Muscle of leg (tissue), 3 donors: ENCODE measurements at regions not wholly inside any gene's neighbourhood (a gene's known extent, or its start where the extent isn't known, plus 50 kb on each side); places are given as distances from the start of the nearest gene placed in this dataset.

ENCODE experiments used
- DNase-seq: peaks from one replicate; pipeline ENCODE4 v3.0.0; 2013
- H3K27ac ChIP-seq: one replicate; pipeline ENCODE4 v1.5.1; 2013; ENCODE audit warnings: mild to moderate bottlenecking, low read length, control low read depth
- H3K27me3 ChIP-seq: one replicate; pipeline ENCODE4 v1.6.1; 2013; ENCODE audit warnings: low read length; ENCODE audit not compliant: control insufficient read depth, insufficient read depth
- H3K36me3 ChIP-seq: one replicate; pipeline ENCODE4 v1.6.1; 2013; ENCODE audit warnings: low read length; ENCODE audit not compliant: control insufficient read depth, insufficient read depth
- H3K4me1 ChIP-seq: one replicate; pipeline ENCODE4 v1.6.1; 2013; ENCODE audit warnings: low read length; ENCODE audit not compliant: control insufficient read depth, insufficient read depth
- H3K4me3 ChIP-seq: one replicate; pipeline ENCODE4 v1.5.1; 2013; ENCODE audit warnings: low read length, control low read depth
- H3K9me3 ChIP-seq: replicated peaks from 2 replicates; pipeline ENCODE4 v1.6.1; 2013; ENCODE audit warnings: low read depth, low read length; ENCODE audit not compliant: control insufficient read depth
- WGBS: methylation state at CpG from one replicate; pipeline ENCODE4 v1.1.5; 2013; ENCODE audit warnings: missing lambda C conversion rate; ENCODE audit not compliant: insufficient coverage; 5-methylcytosine and 5-hydroxymethylcytosine counted together

- no peaks in the 10 kb centered on the region for H3K27me3 ChIP-seq
- no peak overlapping the region for H3K27ac ChIP-seq
- H3K4me3 ChIP-seq = no peak overlapping the region
- no peaks in the 10 kb centered on the region for H3K36me3 ChIP-seq
- H3K9me3 ChIP-seq = no peaks in the 10 kb centered on the region
- no peaks in the 10 kb centered on the region for H3K4me1 ChIP-seq
- 88% methylated on average over 2 of the region's 3 CpGs for WGBS
- DNase-seq = no peak
Observed at GRCh38 chr2:139177041-139177440, 396.9 kb upstream of the NXPH2 start.

- H3K27ac ChIP-seq = no peak overlapping the region
- no peak for DNase-seq
- no peaks in the 10 kb centered on the region for H3K9me3 ChIP-seq
- H3K36me3 ChIP-seq = no peaks in the 10 kb centered on the region
- no CpG with 5 or more reads among the region's 3 CpGs for WGBS
- H3K4me1 ChIP-seq = no peaks in the 10 kb centered on the region
- H3K27me3 ChIP-seq = no peaks in the 10 kb centered on the region
- no peak overlapping the region for H3K4me3 ChIP-seq
Observed at GRCh38 chr2:139175510-139175909, 395.3 kb upstream of the NXPH2 start.

DNA sequence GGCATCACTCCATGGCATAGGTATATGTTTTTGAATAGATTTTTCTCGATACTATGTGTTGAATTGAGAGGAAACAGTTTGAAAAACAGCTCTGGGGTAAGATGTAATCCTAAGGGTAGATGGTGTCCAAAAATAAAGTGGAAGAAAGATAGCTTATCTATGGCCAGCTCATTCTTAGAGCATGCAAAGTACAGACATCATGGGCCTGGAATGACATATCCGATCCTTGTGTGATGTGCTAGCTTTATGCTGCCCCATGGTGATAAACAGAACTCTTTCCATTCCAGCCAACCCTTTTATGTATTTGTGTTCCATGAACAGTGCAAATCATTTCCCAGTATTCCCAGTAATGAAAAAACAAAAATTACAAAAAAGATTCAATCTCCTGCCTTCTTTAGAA, 390.2 kb upstream of the NXPH2 start:
- H3K27ac ChIP-seq = no peak overlapping the region
- no peaks in the 10 kb centered on the region for H3K36me3 ChIP-seq
- no peak overlapping the region for H3K4me3 ChIP-seq
- H3K4me1 ChIP-seq = no peaks in the 10 kb centered on the region
- DNase-seq = no peak
- WGBS = 67% methylated on average over 1 of the region's 2 CpGs
- H3K9me3 ChIP-seq = no peaks in the 10 kb centered on the region
- no peaks in the 10 kb centered on the region for H3K27me3 ChIP-seq

DNA sequence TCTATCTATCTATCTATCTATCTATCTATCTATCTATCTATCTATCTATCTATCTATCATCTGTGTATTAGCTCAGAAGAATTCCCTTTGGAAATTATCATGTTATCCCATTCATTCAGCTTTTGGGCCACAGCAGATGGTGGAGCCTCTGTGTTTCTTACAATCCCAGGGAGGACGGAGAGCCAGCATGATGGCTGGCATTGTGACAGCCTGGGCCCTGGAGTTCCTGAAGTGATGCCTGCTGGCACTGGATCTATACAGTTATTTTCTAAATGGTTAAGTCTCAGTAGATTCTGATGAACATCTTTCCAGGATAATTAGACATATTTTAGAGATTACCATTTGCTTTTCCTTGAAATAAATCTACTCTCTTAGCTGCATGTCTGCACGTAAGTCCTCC, 385.4 kb upstream of the NXPH2 start:
- WGBS = 75% methylated on average over 1 of the region's 2 CpGs
- no peak for DNase-seq
- Histone ChIP-seq H3K27ac (no peak overlapping the region), H3K36me3 (no peaks in the 10 kb centered on the region), H3K4me3 (no peak overlapping the region), H3K27me3 (no peaks in the 10 kb centered on the region), H3K4me1 (no peaks in the 10 kb centered on the region), H3K9me3 (no peaks in the 10 kb centered on the region)

DNA sequence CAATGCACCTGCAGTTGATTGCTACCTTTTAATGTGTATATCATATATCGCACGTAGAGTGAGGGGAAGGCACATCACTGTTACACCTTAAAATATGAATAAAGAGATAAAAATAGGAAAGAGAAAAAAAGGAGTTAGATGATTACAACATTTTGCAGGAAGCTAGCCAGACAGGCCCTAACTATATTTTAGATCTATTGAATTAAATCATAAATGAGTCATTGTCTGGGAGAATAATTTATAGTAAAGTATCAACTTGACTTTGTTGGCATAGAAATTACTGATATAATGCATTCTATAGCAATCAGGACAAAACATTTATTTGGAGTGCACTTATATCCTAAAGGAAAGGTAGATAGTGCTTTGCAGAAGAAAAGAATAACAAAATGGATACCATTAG, 384.9 kb upstream of the NXPH2 start:
- Histone ChIP-seq H3K4me1 (no peaks in the 10 kb centered on the region), H3K9me3 (no peaks in the 10 kb centered on the region), H3K27me3 (no peaks in the 10 kb centered on the region), H3K36me3 (no peaks in the 10 kb centered on the region), H3K4me3 (no peak overlapping the region), H3K27ac (no peak overlapping the region)
- WGBS = no CpG with 5 or more reads among the region's 2 CpGs
- no peak for DNase-seq

- WGBS = no CpG with 5 or more reads among the region's 1 CpG
- DNase-seq = no peak
Observed at GRCh38 chr2:139162957-139163356, 382.8 kb upstream of the NXPH2 start.

DNA sequence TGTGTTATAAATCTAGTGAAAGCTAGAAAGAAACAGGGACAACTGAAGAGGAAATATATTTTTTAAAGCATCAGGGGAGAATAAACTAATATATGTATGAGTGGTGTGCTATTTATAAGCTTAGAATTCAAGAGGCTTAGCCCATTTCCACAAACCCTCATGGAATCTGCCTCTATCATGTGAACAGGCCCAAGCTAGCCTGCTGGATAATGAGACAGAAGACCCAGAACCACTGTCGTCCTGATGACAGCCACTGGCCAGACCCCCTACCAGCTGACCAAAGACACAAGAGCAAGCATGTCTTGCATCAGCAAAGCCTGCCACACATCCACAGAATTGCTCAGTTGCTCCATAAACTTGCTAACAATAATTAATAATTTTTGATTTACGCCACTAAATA, 382.3 kb upstream of the NXPH2 start:
- no peaks in the 10 kb centered on the region for H3K36me3 ChIP-seq
- H3K4me1 ChIP-seq = no peaks in the 10 kb centered on the region
- no CpG with 5 or more reads among the region's 2 CpGs for WGBS

More at GRCh38 chr2:139162957-139163356, 382.8 kb upstream of the NXPH2 start:
- H3K27me3 ChIP-seq = no peaks in the 10 kb centered on the region
- no peaks in the 10 kb centered on the region for H3K36me3 ChIP-seq
- no peak overlapping the region for H3K27ac ChIP-seq
- no peak overlapping the region for H3K4me3 ChIP-seq
- H3K4me1 ChIP-seq = no peaks in the 10 kb centered on the region
- no peaks in the 10 kb centered on the region for H3K9me3 ChIP-seq

DNA sequence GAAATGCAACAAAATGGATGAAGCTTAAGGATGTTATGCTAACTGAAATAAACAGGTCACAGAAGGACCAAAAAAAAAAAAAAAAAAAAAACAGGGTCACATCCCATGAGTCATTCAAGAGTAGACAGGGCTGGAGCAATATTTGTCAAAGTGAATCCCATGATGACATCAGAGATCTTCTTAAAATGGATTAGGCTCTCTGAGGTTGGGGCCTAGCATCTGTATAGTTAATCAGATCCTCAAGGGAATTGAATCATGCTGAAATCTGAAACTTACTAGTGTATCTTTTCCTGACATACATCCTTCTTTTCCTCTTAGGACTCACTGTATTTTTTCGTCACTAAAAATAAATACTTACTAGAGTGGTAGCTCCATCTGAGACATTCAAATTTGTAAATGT, 380.6 kb upstream of the NXPH2 start:
- H3K27ac ChIP-seq = no peak overlapping the region
- WGBS = no CpG with 5 or more reads among the region's 1 CpG

More for the DNA sequence above, 382.3 kb upstream of the NXPH2 start:
- Histone ChIP-seq H3K9me3 (no peaks in the 10 kb centered on the region), H3K4me3 (no peak overlapping the region), H3K27ac (no peak overlapping the region), H3K27me3 (no peaks in the 10 kb centered on the region)
- DNase-seq = no peak

DNA sequence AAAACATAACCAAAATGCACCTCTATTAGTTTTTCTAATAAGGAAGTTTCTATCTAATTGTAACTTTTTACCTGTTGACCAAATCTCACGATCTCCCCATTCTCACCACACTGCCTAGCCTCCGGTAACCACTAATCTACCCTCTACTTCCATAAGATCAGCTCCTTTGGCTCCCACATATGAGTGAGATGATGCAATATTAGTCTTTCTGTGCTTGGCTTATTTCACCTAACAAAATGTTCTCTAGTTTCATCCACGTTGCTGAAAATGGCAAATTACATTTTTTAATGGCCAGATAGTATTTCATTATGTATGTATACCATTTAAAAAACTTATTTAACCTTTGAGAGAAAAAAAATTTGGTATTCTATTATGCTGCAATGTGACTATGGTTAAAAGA, 379.0 kb upstream of the NXPH2 start:
- no peak for DNase-seq
- Histone ChIP-seq H3K27ac (no peak overlapping the region), H3K36me3 (no peaks in the 10 kb centered on the region), H3K27me3 (no peaks in the 10 kb centered on the region), H3K4me1 (no peaks in the 10 kb centered on the region), H3K9me3 (no peaks in the 10 kb centered on the region), H3K4me3 (no peak overlapping the region)
- WGBS = no CpG with 5 or more reads among the region's 3 CpGs

More for the DNA sequence above, 380.6 kb upstream of the NXPH2 start:
- Histone ChIP-seq H3K4me3 (no peak overlapping the region), H3K4me1 (no peaks in the 10 kb centered on the region), H3K36me3 (no peaks in the 10 kb centered on the region), H3K9me3 (no peaks in the 10 kb centered on the region), H3K27me3 (no peaks in the 10 kb centered on the region)
- peak; percentile 53 for DNase-seq

DNA sequence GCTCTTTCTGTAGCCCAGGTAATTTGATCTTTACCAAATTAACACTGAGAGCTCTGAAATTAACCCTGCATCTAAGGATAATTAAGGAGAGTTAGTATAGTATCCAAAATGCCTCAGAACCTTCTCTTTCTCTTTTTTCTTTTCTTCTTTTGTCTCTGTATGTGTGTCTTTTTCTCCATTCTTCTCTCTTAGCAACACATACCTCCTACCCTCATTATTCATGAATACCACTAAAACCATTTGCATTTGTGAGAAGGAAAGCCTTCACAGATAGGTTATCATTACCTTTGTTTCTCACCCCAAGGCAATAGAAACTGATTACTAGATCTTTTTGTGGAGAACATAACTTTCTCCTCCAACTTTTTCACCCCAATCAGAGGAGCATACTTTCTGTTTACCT, 376.5 kb upstream of the NXPH2 start:
- H3K36me3 ChIP-seq = no peaks in the 10 kb centered on the region
- no peaks in the 10 kb centered on the region for H3K27me3 ChIP-seq
- no peak for DNase-seq
- no peaks in the 10 kb centered on the region for H3K4me1 ChIP-seq
- H3K4me3 ChIP-seq = no peak overlapping the region
- H3K27ac ChIP-seq = no peak overlapping the region
- H3K9me3 ChIP-seq = no peaks in the 10 kb centered on the region

DNA sequence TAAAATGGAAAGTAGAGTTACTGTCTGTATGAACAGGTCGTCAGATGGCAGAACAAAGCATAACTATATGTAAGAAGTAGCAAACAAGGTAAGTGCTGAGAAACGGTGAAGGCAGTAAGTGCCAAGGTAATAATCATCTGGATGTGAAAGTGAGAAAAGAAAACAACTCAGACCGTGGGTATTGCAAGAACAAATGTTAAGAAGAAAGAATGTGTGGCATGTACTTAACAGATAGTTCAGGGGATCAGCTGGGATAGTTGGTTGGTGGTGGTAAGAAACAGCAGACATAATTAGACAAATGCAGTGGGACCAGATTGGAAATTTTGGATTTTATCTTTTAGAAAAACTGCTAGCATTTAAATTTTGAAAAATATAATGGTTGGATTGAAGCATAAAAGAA, 375.8 kb upstream of the NXPH2 start:
- 0% methylated on average over 2 of the region's 3 CpGs for WGBS
- Histone ChIP-seq H3K9me3 (no peaks in the 10 kb centered on the region), H3K4me1 (no peaks in the 10 kb centered on the region), H3K27ac (no peak overlapping the region), H3K4me3 (no peak overlapping the region), H3K36me3 (no peaks in the 10 kb centered on the region), H3K27me3 (no peaks in the 10 kb centered on the region)
- DNase-seq = no peak
